HepG2 (cell line): ENCODE measurements at regions not wholly inside any gene's neighbourhood (a gene's known extent, or its start where the extent isn't known, plus 50 kb on each side); places are given as distances from the start of the nearest gene placed in this dataset.

ENCODE experiments used
- ATAC-seq: fragments of 200-7000 bp; cut with Tn5 transposase; 3 replicates; pipeline ENCODE4 v1.9.1; 2020; ENCODE audit warnings: mild to moderate bottlenecking, moderate library complexity
- BruUV-seq: library from RNA; stranded (reverse); fragments of 400-500 nt; replicated peaks from 2 replicates; lab custom pipeline; 2021; lab: Mats Ljungman, UMichigan
- CTCF ChIA-PET: fragments of 300-600 bp; formaldehyde crosslinking; extraction: SDS; loops from one replicate; lab custom pipeline; 2021; ENCODE audit warnings: low total read pairs, inconsistent platforms, low intra/inter-chr PET ratio; lab: Yijun Ruan, JAX
- POLR2A ChIA-PET: fragments of 350-600 bp; sonication (Branson Sonifier 250); formaldehyde crosslinking; loops from one replicate; lab custom pipeline; 2020; ENCODE audit warnings: antibody characterized with exemption, inconsistent platforms; lab: Yijun Ruan, JAX
- DNase-seq: peaks from one replicate; pipeline ENCODE4 v3.0.0-alpha.2; 2015; ENCODE audit warnings: low spot score
- FAIRE-seq: peaks from 3 replicates; lab custom pipeline; 2011; peaks lifted over from hg19 to GRCh38; lab: Jason Lieb, UNC
- H2AFZ ChIP-seq: one replicate; pipeline ENCODE4 v1.6.1; 2011; ENCODE audit warnings: low read length, inconsistent platforms
- H3K27ac ChIP-seq: fragments of 300-600 bp; 3 replicates; pipeline ENCODE4 v1.8.0; 2011; ENCODE audit warnings: mixed run types, mild to moderate bottlenecking, mixed read lengths, low read length, inconsistent platforms; ENCODE audit not compliant: insufficient read depth; ENCODE audit errors: extremely low read length
- H3K27me3 ChIP-seq, 2 experiments: fragments of 200-600 bp in 1 of 2; 2 replicates in 1 of 2; 3 replicates in 1 of 2; pipeline versions ENCODE4 v1.6.0 to v1.8.0; 2011; ENCODE audit warnings: low read length in 2 of 2, mild to moderate bottlenecking in 2 of 2, moderate library complexity in 2 of 2, inconsistent platforms in 1 of 2; ENCODE audit not compliant: insufficient read depth in 2 of 2, control insufficient read depth in 1 of 2
- H3K36me3 ChIP-seq, 2 experiments: fragments of 200-600 bp in 1 of 2; replicated peaks in 1 of 2; 2 replicates in 1 of 2; 3 replicates in 1 of 2; pipeline versions ENCODE4 v1.5.1 to v1.8.0; 2011; ENCODE audit warnings: low read length in 2 of 2, inconsistent platforms in 1 of 2; ENCODE audit not compliant: insufficient read depth in 2 of 2, control insufficient read depth in 1 of 2
- H3K4me1 ChIP-seq: 2 replicates; pipeline ENCODE4 v1.5.1; 2012; ENCODE audit warnings: low read length, inconsistent platforms; ENCODE audit not compliant: insufficient read depth
- H3K4me2 ChIP-seq: 2 replicates; pipeline ENCODE4 v1.6.0; 2011; ENCODE audit warnings: low read depth, low read length, inconsistent platforms
- H3K4me3 ChIP-seq, 3 experiments: fragments of 200-600 bp in 1 of 3; sonication (generic), shearing (Covaris generic) in 1 of 3; replicated peaks in 1 of 3; 2 replicates each; pipeline ENCODE4 v1.5.1; 2011 to 2016; ENCODE audit warnings: low read length in 3 of 3, inconsistent platforms in 2 of 3, low read depth in 2 of 3, mild to moderate bottlenecking in 2 of 3, control low read depth in 1 of 3, mixed read lengths in 1 of 3; ENCODE audit not compliant: insufficient read depth in 1 of 3
- H3K79me2 ChIP-seq: one replicate; pipeline ENCODE4 v1.6.1; 2011; ENCODE audit warnings: low read length, inconsistent platforms; ENCODE audit not compliant: insufficient read depth
- H3K9ac ChIP-seq: 2 replicates; pipeline ENCODE4 v1.6.0; 2011; ENCODE audit warnings: mild to moderate bottlenecking, low read depth, low read length, inconsistent platforms; ENCODE audit not compliant: insufficient read depth
- H3K9me3 ChIP-seq: 2 replicates; pipeline ENCODE4 v1.5.1; 2012; ENCODE audit warnings: mild to moderate bottlenecking, low read length
- H4K20me1 ChIP-seq: 2 replicates; pipeline ENCODE4 v1.6.0; 2011; ENCODE audit warnings: inconsistent platforms, mild to moderate bottlenecking, low read length, moderate library complexity; ENCODE audit not compliant: insufficient read depth
- BCL3 ChIP-seq: sonication (generic); formaldehyde crosslinking; IDR thresholded peaks from 2 replicates; pipeline ENCODE4 v1.5.1; 2020; ENCODE audit warnings: mild to moderate bottlenecking, missing genetic modification reagents, moderate library complexity
- BRD4 ChIP-seq: sonication (generic); formaldehyde crosslinking; IDR thresholded peaks from 2 replicates; pipeline ENCODE4 v1.4.0; 2020; ENCODE audit warnings: missing genetic modification reagents
- DBP ChIP-seq: sonication (generic); formaldehyde crosslinking; IDR thresholded peaks from 2 replicates; pipeline ENCODE4 v1.4.0; 2020; ENCODE audit warnings: missing genetic modification reagents; ENCODE audit errors: not compliant biosample characterization
- FOSL1 ChIP-seq: sonication (generic); formaldehyde crosslinking; IDR thresholded peaks from 2 replicates; pipeline ENCODE4 v1.9.0; 2021; ENCODE audit warnings: missing genetic modification reagents, borderline replicate concordance
- HNRNPL ChIP-seq: fragments of 200-400 bp; formaldehyde crosslinking; IDR thresholded peaks from 2 replicates; pipeline ENCODE4 v1.6.1; 2017; ENCODE audit warnings: mild to moderate bottlenecking, low read depth, low read length
- KDM4B ChIP-seq: sonication (generic); formaldehyde crosslinking; IDR thresholded peaks from 2 replicates; pipeline ENCODE4 v1.4.0; 2020; ENCODE audit warnings: missing genetic modification reagents
- SOX5 ChIP-seq: IDR thresholded peaks from 2 replicates; pipeline ENCODE4 v1.6.1; 2016; ENCODE audit warnings: borderline replicate concordance
- SP140L ChIP-seq: sonication (generic); formaldehyde crosslinking; IDR thresholded peaks from 2 replicates; pipeline ENCODE4 v1.4.0; 2020; ENCODE audit warnings: missing genetic modification reagents, borderline replicate concordance
- ZNF256 ChIP-seq: sonication (generic); formaldehyde crosslinking; conservative IDR thresholded peaks from 2 replicates; pipeline ENCODE4 v1.4.0; 2020; ENCODE audit warnings: missing genetic modification reagents
- ZNF484 ChIP-seq: sonication (generic); formaldehyde crosslinking; IDR thresholded peaks from 2 replicates; pipeline ENCODE4 v1.5.1; 2020; ENCODE audit warnings: mild to moderate bottlenecking, low read depth, missing genetic modification reagents, borderline replicate concordance
- ZNF597 ChIP-seq: sonication (generic); formaldehyde crosslinking; IDR thresholded peaks from 2 replicates; pipeline ENCODE4 v1.5.0; 2020; ENCODE audit warnings: missing genetic modification reagents
- ZNF691 ChIP-seq: sonication (generic); formaldehyde crosslinking; IDR thresholded peaks from 2 replicates; pipeline ENCODE4 v1.4.0; 2020; ENCODE audit warnings: missing genetic modification reagents, low read depth, mild to moderate bottlenecking, borderline replicate concordance
- ZSCAN25 ChIP-seq: sonication (generic); formaldehyde crosslinking; IDR thresholded peaks from 2 replicates; pipeline ENCODE4 v1.8.0; 2022; ENCODE audit warnings: mild to moderate bottlenecking, missing genetic modification reagents
- WGBS: methylation state at CpG from one replicate; pipeline ENCODE4 v1.1.6; 2017; ENCODE audit warnings: low lambda C conversion rate; 5-methylcytosine and 5-hydroxymethylcytosine counted together
- in situ Hi-C: cut with HindIII; loops from 2 replicates; pipeline ENCODE4 v1.10.0; 2017; ENCODE audit warnings: low pct_unique_long_range_greater_than_20kb; ENCODE audit not compliant: extremely low pct_ligation_motif_present
- intact Hi-C: fragments of 100-400 bp; cut with micrococcal nuclease; formaldehyde crosslinking; loops from one replicate; pipeline ENCODE4 v1.10.0; 2022; ENCODE audit not compliant: unreplicated experiment

- Histone ChIP-seq H3K27me3 (no peaks in the 10 kb centered on the region), H2AFZ (no peak overlapping the region), H3K36me3 (no peaks in the 10 kb centered on the region), H3K9ac (no peak overlapping the region), H3K27ac (no peak overlapping the region), H4K20me1 (no peaks in the 10 kb centered on the region), H3K4me3 (no peak overlapping the region), H3K9me3 (no peaks in the 10 kb centered on the region), H3K79me2 (no peaks in the 10 kb centered on the region), H3K4me1 (no peaks in the 10 kb centered on the region), H3K4me2 (no peak overlapping the region)
- TF ChIP-seq HNRNPL (no peak), BRD4 (CRISPR knock-in tag) (no peak), ZNF691 (CRISPR knock-in tag) (no peak), BCL3 (CRISPR knock-in tag) (no peak), ZSCAN25 (no peak), KDM4B (CRISPR knock-in tag) (no peak), FOSL1 (CRISPR knock-in tag) (no peak), ZNF597 (CRISPR knock-in tag) (no peak), SOX5 (CRISPR knock-in tag) (no peak), ZNF484 (CRISPR knock-in tag) (no peak), SP140L (CRISPR knock-in tag) (no peak), DBP (no peak), ZNF256 (CRISPR knock-in tag) (no peak)
- FAIRE-seq (no peak), DNase-seq (no peak), ATAC-seq (no peak)
- in situ Hi-C loops = no loop called here
- ChIA-PET POLR2A (no interaction called here), CTCF (no interaction called here)
- intact Hi-C loops = no loop called here
- 7% methylated on average over 2 of the region's 2 CpGs for WGBS
- BruUV-seq = no TSS peak
Observed at GRCh38 chr4:79173186-79173585, 152.7 kb downstream of the NAA11 start.
